RPMI8226 (cell line): ENCODE measurements at regions not wholly inside any gene's neighbourhood (a gene's known extent, or its start where the extent isn't known, plus 50 kb on each side); places are given as distances from the start of the nearest gene placed in this dataset.

Experiments used
- DNase-seq: peaks from one replicate; pipeline ENCODE4 v3.0.0-alpha.2; 2015

GRCh38 chr1:101080859-101081258 lies 55.3 kb upstream of the DPH5 start:
- no peak for DNase-seq

GRCh38 chr1:101079341-101079740 lies 53.8 kb upstream of the DPH5 start:
- no peak for DNase-seq

GRCh38 chr1:101077849-101078248 lies 52.3 kb upstream of the DPH5 start:
- no peak for DNase-seq

GRCh38 chr1:101075926-101076325 lies 50.3 kb upstream of the DPH5 start:
- DNase-seq: no peak
